Common myeloid progenitor, CD34-positive (primary cell): ENCODE measurements at regions not wholly inside any gene's neighbourhood (a gene's known extent, or its start where the extent isn't known, plus 50 kb on each side); places are given as distances from the start of the nearest gene placed in this dataset.
"Not testable (repeated sequence)": the region's sequence is repeated elsewhere in the genome, so short reads cannot be mapped to it uniquely, and the experiment has no call there.

ENCODE experiments used
- CTCF ChIA-PET: fragments of 350-600 bp; sonication (Branson Sonifier 250); formaldehyde crosslinking; loops from one replicate; lab custom pipeline; 2021; ENCODE audit warnings: antibody characterized with exemption; lab: Charles Lee
- POLR2A ChIA-PET: fragments of 350-600 bp; sonication (Branson Sonifier 250); formaldehyde crosslinking; loops from one replicate; lab custom pipeline; 2021; ENCODE audit warnings: antibody characterized with exemption; lab: Charles Lee
- DNase-seq, 3 donors: peaks; one replicate each; pipeline versions ENCODE4 v3.0.0 to v3.0.0-alpha.2; 2013
- H3K27ac ChIP-seq, 2 experiments: 1 replicate in 1 of 2; 2 replicates in 1 of 2; pipeline ENCODE4 v1.7.0; 2013; ENCODE audit warnings: inconsistent platforms in 2 of 2, low read length in 2 of 2, mild to moderate bottlenecking in 2 of 2, low read depth in 1 of 2, moderate library complexity in 1 of 2; ENCODE audit not compliant: severe bottlenecking in 2 of 2, insufficient read depth in 1 of 2, poor library complexity in 1 of 2
- H3K27me3 ChIP-seq, 5 experiments: replicated peaks in 2 of 5; 1 replicate in 3 of 5; 2 replicates in 2 of 5; pipeline versions ENCODE4 v1.6.1 to v1.7.0; 2013; ENCODE audit warnings: low read length in 4 of 5, mild to moderate bottlenecking in 2 of 5, moderate library complexity in 2 of 5, inconsistent platforms in 1 of 5; ENCODE audit not compliant: insufficient read depth in 5 of 5, control insufficient read depth in 4 of 5
- H3K36me3 ChIP-seq, 4 experiments: 1 replicate in 2 of 4; 2 replicates in 2 of 4; pipeline versions ENCODE4 v1.6.1 to v1.7.0; 2013; ENCODE audit warnings: low read length in 3 of 4, control low read depth in 1 of 4, mild to moderate bottlenecking in 1 of 4; ENCODE audit not compliant: control insufficient read depth in 4 of 4, insufficient read depth in 4 of 4
- H3K4me1 ChIP-seq, 4 experiments: 1 replicate in 3 of 4; 2 replicates in 1 of 4; pipeline versions ENCODE4 v1.6.1 to v1.7.1; 2013; ENCODE audit warnings: low read length in 3 of 4, mild to moderate bottlenecking in 3 of 4, control low read depth in 1 of 4, inconsistent platforms in 1 of 4, moderate library complexity in 1 of 4; ENCODE audit not compliant: control insufficient read depth in 4 of 4, insufficient read depth in 4 of 4; ENCODE audit errors: control extremely low read depth in 1 of 4
- H3K4me3 ChIP-seq, 7 experiments: 1 replicate in 4 of 7; 2 replicates in 3 of 7; pipeline versions ENCODE4 v1.5.1 to v1.7.0; 2013; ENCODE audit warnings: mild to moderate bottlenecking in 7 of 7, low read length in 6 of 7, moderate library complexity in 6 of 7, inconsistent platforms in 2 of 7, low read depth in 2 of 7, control low read depth in 1 of 7; ENCODE audit not compliant: insufficient read depth in 4 of 7, control insufficient read depth in 1 of 7; ENCODE audit errors: extremely low read depth in 1 of 7
- H3K9me3 ChIP-seq, 5 experiments: 1 replicate in 4 of 5; 2 replicates in 1 of 5; pipeline versions ENCODE4 v1.6.1 to v1.7.1; 2013; ENCODE audit warnings: low read length in 4 of 5, mild to moderate bottlenecking in 2 of 5, inconsistent platforms in 1 of 5, low read depth in 1 of 5, moderate library complexity in 1 of 5; ENCODE audit not compliant: control insufficient read depth in 4 of 5, insufficient read depth in 2 of 5; ENCODE audit errors: control extremely low read depth in 1 of 5
- WGBS: methylation state at CpG from one replicate; pipeline ENCODE4 v1.1.5; 2013; ENCODE audit not compliant: insufficient coverage; 5-methylcytosine and 5-hydroxymethylcytosine counted together

- ChIA-PET POLR2A (no interaction called here), CTCF (no interaction called here)
- no peaks in the 10 kb centered on the region for H3K4me1 ChIP-seq
- H3K27ac ChIP-seq = no peak overlapping the region
- H3K9me3 ChIP-seq = peaks cover 0 to 1% (median 0%) of the 10 kb centered on the region in 5 experiments
- WGBS = 100% methylated on average over 1 of the region's 2 CpGs
- no peaks in the 10 kb centered on the region for H3K27me3 ChIP-seq
- H3K4me3 ChIP-seq = no peak overlapping the region
- H3K36me3 ChIP-seq = no peaks in the 10 kb centered on the region
- peak; percentile 21 to 84 (median 77) for DNase-seq
Observed at GRCh38 chrX:148298737-148299136, 201.7 kb upstream of the AFF2 start.

GRCh38 chrX:148305214-148305613, 195.2 kb upstream of the AFF2 start:
- POLR2A ChIA-PET, DNase-seq, H3K27me3 ChIP-seq, H3K4me1 ChIP-seq, H3K36me3 ChIP-seq, H3K27ac ChIP-seq, H3K9me3 ChIP-seq, CTCF ChIA-PET, H3K4me3 ChIP-seq: not testable (repeated sequence)
- 89% methylated on average over 6 of the region's 9 CpGs for WGBS

- Histone ChIP-seq H3K27me3 (no peaks in the 10 kb centered on the region), H3K36me3 (no peaks in the 10 kb centered on the region), H3K4me3 (no peak overlapping the region), H3K27ac (no peak overlapping the region), H3K4me1 (peaks cover 4 to 14% (median 12%) of the 10 kb centered on the region in 4 experiments), H3K9me3 (no peaks in the 10 kb centered on the region)
- ChIA-PET CTCF (no interaction called here), POLR2A (no interaction called here)
- DNase-seq = no peak
- WGBS = 94% methylated on average over 3 of the region's 3 CpGs
Observed at GRCh38 chrX:148309413-148309812, 191.0 kb upstream of the AFF2 start.

GRCh38 chrX:148310426-148311165, 189.8 kb upstream of the AFF2 start:
- DNase-seq = peak; percentile 43 to 91 (median 83)
- H3K36me3 ChIP-seq = no peaks in the 10 kb centered on the region
- peaks cover 4 to 14% (median 12%) of the 10 kb centered on the region in 4 experiments for H3K4me1 ChIP-seq
- no CpG with 5 or more reads among the region's 1 CpG for WGBS
- no peak overlapping the region for H3K27ac ChIP-seq
- ChIA-PET CTCF (no interaction called here), POLR2A (no interaction called here)
- no peak overlapping the region for H3K4me3 ChIP-seq
- no peaks in the 10 kb centered on the region for H3K9me3 ChIP-seq
- H3K27me3 ChIP-seq = no peaks in the 10 kb centered on the region

GRCh38 chrX:148311544-148311943, 188.9 kb upstream of the AFF2 start:
- peaks cover 4 to 16% (median 12%) of the 10 kb centered on the region in 4 experiments for H3K4me1 ChIP-seq
- H3K27me3 ChIP-seq = no peaks in the 10 kb centered on the region
- H3K36me3 ChIP-seq = no peaks in the 10 kb centered on the region
- ChIA-PET CTCF (interaction anchor here (1.5 kb wide), 1 partner anchor 10 kb away, joined by 3 read pairs; no protein-coding TSS in a partner anchor), POLR2A (no interaction called here)
- H3K9me3 ChIP-seq = no peaks in the 10 kb centered on the region
- no peak for DNase-seq
- no peak overlapping the region for H3K27ac ChIP-seq
- H3K4me3 ChIP-seq = no peak overlapping the region

- WGBS = no CpG with 5 or more reads among the region's 1 CpG
- Histone ChIP-seq H3K36me3 (no peaks in the 10 kb centered on the region), H3K4me3 (no peak overlapping the region), H3K27me3 (no peaks in the 10 kb centered on the region), H3K4me1 (peaks cover 4 to 19% (median 12%) of the 10 kb centered on the region in 4 experiments), H3K27ac (no peak overlapping the region), H3K9me3 (no peaks in the 10 kb centered on the region)
- no peak for DNase-seq
- ChIA-PET CTCF (no interaction called here), POLR2A (no interaction called here)
Observed at GRCh38 chrX:148314876-148315275, 185.5 kb upstream of the AFF2 start.

GRCh38 chrX:148316446-148316845, 184.0 kb upstream of the AFF2 start:
- Histone ChIP-seq H3K27me3 (no peaks in the 10 kb centered on the region), H3K27ac (no peak overlapping the region), H3K36me3 (no peaks in the 10 kb centered on the region), H3K4me1 (peaks cover 0 to 15% (median 5%) of the 10 kb centered on the region in 4 experiments), H3K9me3 (no peaks in the 10 kb centered on the region), H3K4me3 (no peak overlapping the region)
- peak in 2 of 3 donors; percentile 40 to 60 for DNase-seq
- WGBS = no CpG with 5 or more reads among the region's 1 CpG
- POLR2A ChIA-PET = no interaction called here
- CTCF ChIA-PET = no interaction called here
